ENCODE measurements at regions not wholly inside any gene's neighbourhood (a gene's known extent, or its start where the extent isn't known, plus 50 kb on each side); places are given as distances from the start of the nearest gene placed in this dataset.

DNA sequence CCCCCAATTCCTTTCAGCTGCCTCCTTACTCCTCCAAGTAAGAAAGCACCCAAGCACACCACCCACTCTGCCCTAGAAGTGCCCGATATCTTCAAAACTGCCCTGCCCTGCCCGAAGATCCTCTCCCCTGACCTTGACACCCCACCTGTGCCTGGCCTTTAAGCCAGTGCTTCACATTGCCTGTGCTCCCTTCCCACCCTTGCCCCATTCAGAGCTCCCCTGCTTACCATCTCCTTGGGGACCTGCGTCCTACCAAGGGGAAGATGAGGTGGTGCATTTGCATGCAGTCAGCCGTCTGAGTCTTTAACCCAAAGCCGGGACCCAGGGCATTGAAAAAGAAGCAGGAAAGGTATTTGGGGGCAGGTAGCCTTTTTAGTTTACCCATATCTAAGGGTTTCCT, 73.5 kb upstream of the SLCO3A1 start:
- TF ChIP-seq CTCF (IDR thresholded peaks at IDR 0.05; ENCODE audit: low read length) (no peak), EZH2 (IDR thresholded peaks at IDR 0.05; ENCODE audit: borderline replicate concordance, low read length) (no peak)
